ENCODE measurements at regions not wholly inside any gene's neighbourhood (a gene's known extent, or its start where the extent isn't known, plus 50 kb on each side); places are given as distances from the start of the nearest gene placed in this dataset.

- Mint-ChIP-seq H3K4me1 (no peaks in the 10 kb centered on the region), H3K9me3 (no peaks in the 10 kb centered on the region), H3K27me3 (ENCODE audit: low read depth) (no peaks in the 10 kb centered on the region), H3K27ac (no peak overlapping the region), H3K36me3 (ENCODE audit: low read depth) (no peaks in the 10 kb centered on the region), H3K4me3 (no peak overlapping the region)
- TF ChIP-seq CTCF (IDR thresholded peaks at IDR 0.05; ENCODE audit: unreplicated experiment in 3 of 3): no peak
Observed at GRCh38 chr7:148950806-148951205, 66.7 kb upstream of the EZH2 start.

- no peak for TF ChIP-seq CTCF (IDR thresholded peaks at IDR 0.05; ENCODE audit: unreplicated experiment in 3 of 3)
- H3K4me1 Mint-ChIP-seq: peaks cover 5% of the 10 kb centered on the region
- H3K9me3 Mint-ChIP-seq: no peaks in the 10 kb centered on the region
- no peak overlapping the region for H3K27ac Mint-ChIP-seq
- no peak overlapping the region for H3K4me3 Mint-ChIP-seq
- no peaks in the 10 kb centered on the region for H3K36me3 Mint-ChIP-seq (ENCODE audit: low read depth)
- H3K27me3 Mint-ChIP-seq (ENCODE audit: low read depth): no peaks in the 10 kb centered on the region
Observed at GRCh38 chr7:148944935-148945934, 61.1 kb upstream of the EZH2 start.

GRCh38 chr7:148941598-148942275 lies 57.6 kb upstream of the EZH2 start:
- Mint-ChIP-seq H3K9me3 (no peaks in the 10 kb centered on the region), H3K27ac (peak overlapping the region; percentile 97 to 100 (median 99)), H3K4me1 (peaks cover 12% of the 10 kb centered on the region), H3K27me3 (ENCODE audit: low read depth) (no peaks in the 10 kb centered on the region), H3K4me3 (peak overlapping the region; percentile 90 to 93 (median 91)), H3K36me3 (ENCODE audit: low read depth) (no peaks in the 10 kb centered on the region)
- peak; percentile 48 to 55 (median 50) for TF ChIP-seq CTCF (IDR thresholded peaks at IDR 0.05; ENCODE audit: unreplicated experiment in 3 of 3)

- TF ChIP-seq CTCF (IDR thresholded peaks at IDR 0.05; ENCODE audit: unreplicated experiment in 3 of 3): no peak
- no peaks in the 10 kb centered on the region for H3K9me3 Mint-ChIP-seq
- H3K27ac Mint-ChIP-seq: peak overlapping the region; percentile 97 to 100 (median 99)
- no peaks in the 10 kb centered on the region for H3K36me3 Mint-ChIP-seq (ENCODE audit: low read depth)
- H3K27me3 Mint-ChIP-seq (ENCODE audit: low read depth): no peaks in the 10 kb centered on the region
- H3K4me3 Mint-ChIP-seq: peak overlapping the region; percentile 90 to 93 (median 91)
- H3K4me1 Mint-ChIP-seq: peaks cover 12% of the 10 kb centered on the region
Observed at GRCh38 chr7:148940702-148941597, 56.9 kb upstream of the EZH2 start.

- H3K36me3 Mint-ChIP-seq (ENCODE audit: low read depth): no peaks in the 10 kb centered on the region
- H3K27ac Mint-ChIP-seq: peak overlapping the region in 1 of 3 experiments; percentile 78
- peak overlapping the region; percentile 17 to 69 (median 68) for H3K4me3 Mint-ChIP-seq
- no peak for TF ChIP-seq CTCF (IDR thresholded peaks at IDR 0.05; ENCODE audit: unreplicated experiment in 3 of 3)
- no peaks in the 10 kb centered on the region for H3K9me3 Mint-ChIP-seq
- H3K4me1 Mint-ChIP-seq: peaks cover 12% of the 10 kb centered on the region
- no peaks in the 10 kb centered on the region for H3K27me3 Mint-ChIP-seq (ENCODE audit: low read depth)
Observed at GRCh38 chr7:148939128-148939755, 55.2 kb upstream of the EZH2 start.
